ENCODE measurements at regions not wholly inside any gene's neighbourhood (a gene's known extent, or its start where the extent isn't known, plus 50 kb on each side); places are given as distances from the start of the nearest gene placed in this dataset.
A peak's percentile ranks its signal among the peaks of the same experiment; 100 is the strongest.

DNA sequence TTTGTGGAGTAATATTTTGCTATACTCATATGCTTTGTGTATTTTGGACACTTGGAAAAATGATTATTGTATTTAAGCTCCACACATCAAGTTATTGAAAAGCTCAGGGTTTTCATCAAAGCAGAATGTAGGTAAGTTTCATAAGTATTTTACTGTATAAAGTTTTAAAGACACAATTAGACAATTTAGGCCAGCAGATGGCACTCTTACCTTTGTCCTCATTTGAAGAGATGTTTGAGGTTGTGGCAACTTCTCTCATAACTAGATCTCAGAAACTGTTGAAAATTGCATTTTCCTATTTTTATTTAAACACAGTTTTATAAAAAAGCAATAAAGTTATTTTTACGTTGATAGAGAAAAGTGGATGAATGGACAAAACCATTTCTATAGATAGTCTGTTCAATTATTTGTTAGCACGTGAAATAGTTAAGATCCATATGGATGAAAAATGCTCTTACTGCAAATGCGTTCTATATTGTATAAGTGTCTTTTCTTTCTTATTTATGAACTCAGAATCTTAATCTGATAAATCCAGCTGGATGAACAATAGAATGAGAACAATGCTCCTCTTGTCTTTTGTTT is 300.0 kb downstream of the AEBP2 start:
- Histone ChIP-seq H3K9me3 (ENCODE audit: insufficient read depth, low read depth, low read length) (no peaks in the 10 kb centered on the region), H3K79me2 (ENCODE audit: insufficient read depth, low read length) (no peaks in the 10 kb centered on the region), H3F3A (ENCODE audit: low read depth) (no peaks in the 10 kb centered on the region), H3K4me1 (ENCODE audit: insufficient read depth, low read length, poor library complexity, severe bottlenecking) (no peaks in the 10 kb centered on the region), H2AFZ (ENCODE audit: low read length) (no peak overlapping the region), H3K27me3 (ENCODE audit: insufficient read depth, low read length, poor library complexity, severe bottlenecking) (no peaks in the 10 kb centered on the region), H3K4me2 (ENCODE audit: low read depth, low read length, poor library complexity, severe bottlenecking) (no peak overlapping the region), H3K9me2 (replicated peaks; ENCODE audit: low read depth, low read length) (no peaks in the 10 kb centered on the region), H3K36me3 (ENCODE audit: insufficient read depth, low read length) (no peaks in the 10 kb centered on the region), H4K20me1 (ENCODE audit: insufficient read depth, low read length, poor library complexity, severe bottlenecking) (no peaks in the 10 kb centered on the region), H3K9ac (ENCODE audit: low read depth, low read length, poor library complexity, severe bottlenecking) (no peak overlapping the region), H3K4me3 (ENCODE audit: low read length, poor library complexity, severe bottlenecking) (no peak overlapping the region)
- TF ChIP-seq, protein P1, sequence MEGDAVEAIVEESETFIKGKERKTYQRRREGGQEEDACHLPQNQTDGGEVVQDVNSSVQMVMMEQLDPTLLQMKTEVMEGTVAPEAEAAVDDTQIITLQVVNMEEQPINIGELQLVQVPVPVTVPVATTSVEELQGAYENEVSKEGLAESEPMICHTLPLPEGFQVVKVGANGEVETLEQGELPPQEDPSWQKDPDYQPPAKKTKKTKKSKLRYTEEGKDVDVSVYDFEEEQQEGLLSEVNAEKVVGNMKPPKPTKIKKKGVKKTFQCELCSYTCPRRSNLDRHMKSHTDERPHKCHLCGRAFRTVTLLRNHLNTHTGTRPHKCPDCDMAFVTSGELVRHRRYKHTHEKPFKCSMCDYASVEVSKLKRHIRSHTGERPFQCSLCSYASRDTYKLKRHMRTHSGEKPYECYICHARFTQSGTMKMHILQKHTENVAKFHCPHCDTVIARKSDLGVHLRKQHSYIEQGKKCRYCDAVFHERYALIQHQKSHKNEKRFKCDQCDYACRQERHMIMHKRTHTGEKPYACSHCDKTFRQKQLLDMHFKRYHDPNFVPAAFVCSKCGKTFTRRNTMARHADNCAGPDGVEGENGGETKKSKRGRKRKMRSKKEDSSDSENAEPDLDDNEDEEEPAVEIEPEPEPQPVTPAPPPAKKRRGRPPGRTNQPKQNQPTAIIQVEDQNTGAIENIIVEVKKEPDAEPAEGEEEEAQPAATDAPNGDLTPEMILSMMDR (conservative IDR thresholded peaks at IDR 0.05; ENCODE audit: low read length), result peak; percentile 80
- no peak for TF ChIP-seq EZH2phosphoT487 (IDR thresholded peaks at IDR 0.05; ENCODE audit: borderline replicate concordance)

DNA sequence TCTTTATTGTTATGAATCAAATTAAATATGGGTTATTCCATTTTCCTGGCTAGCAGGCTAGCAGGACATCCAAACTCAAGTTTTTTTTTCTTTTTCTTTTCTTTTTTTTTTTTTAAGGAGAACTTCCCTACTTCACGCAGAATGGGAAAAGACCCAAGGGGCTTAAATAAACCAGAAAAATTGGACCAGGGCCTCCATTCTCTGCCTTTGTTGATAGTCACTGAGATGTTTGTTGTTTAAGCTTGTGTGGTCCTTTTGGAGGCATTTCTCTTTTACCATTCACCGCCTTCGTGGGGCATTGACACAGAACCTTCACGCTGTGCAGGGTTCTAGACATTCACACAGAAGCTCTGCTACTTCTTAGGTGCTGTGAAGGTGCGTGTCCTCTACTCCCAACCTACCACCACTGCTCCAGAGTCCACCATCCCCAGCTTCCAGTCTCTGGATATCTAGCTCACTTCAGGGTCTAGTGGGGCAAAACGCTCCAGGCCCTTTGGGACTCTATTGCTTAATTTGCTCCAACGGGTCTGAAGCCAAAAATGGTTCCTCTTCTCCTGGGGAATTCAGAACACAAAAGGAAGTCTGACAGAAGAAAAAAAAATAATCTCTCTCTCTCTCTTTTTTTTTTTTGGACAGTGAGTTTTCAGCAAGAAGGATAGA is 301.3 kb downstream of the AEBP2 start:
- Histone ChIP-seq H2AFZ (ENCODE audit: low read length) (no peak overlapping the region), H3K27me3 (ENCODE audit: insufficient read depth, low read length, poor library complexity, severe bottlenecking) (no peaks in the 10 kb centered on the region), H3K9me3 (ENCODE audit: insufficient read depth, low read depth, low read length) (no peaks in the 10 kb centered on the region), H3F3A (ENCODE audit: low read depth) (no peaks in the 10 kb centered on the region), H3K79me2 (ENCODE audit: insufficient read depth, low read length) (no peaks in the 10 kb centered on the region), H3K4me2 (ENCODE audit: low read depth, low read length, poor library complexity, severe bottlenecking) (no peak overlapping the region), H3K9me2 (replicated peaks; ENCODE audit: low read depth, low read length) (no peaks in the 10 kb centered on the region), H3K36me3 (ENCODE audit: insufficient read depth, low read length) (no peaks in the 10 kb centered on the region), H3K4me1 (ENCODE audit: insufficient read depth, low read length, poor library complexity, severe bottlenecking) (no peaks in the 10 kb centered on the region), H4K20me1 (ENCODE audit: insufficient read depth, low read length, poor library complexity, severe bottlenecking) (no peaks in the 10 kb centered on the region), H3K4me3 (ENCODE audit: low read length, poor library complexity, severe bottlenecking) (no peak overlapping the region), H3K9ac (ENCODE audit: low read depth, low read length, poor library complexity, severe bottlenecking) (no peak overlapping the region)
- TF ChIP-seq, protein P1 (conservative IDR thresholded peaks at IDR 0.05; ENCODE audit: low read length), result no peak
- no peak for TF ChIP-seq EZH2phosphoT487 (IDR thresholded peaks at IDR 0.05; ENCODE audit: borderline replicate concordance)

DNA sequence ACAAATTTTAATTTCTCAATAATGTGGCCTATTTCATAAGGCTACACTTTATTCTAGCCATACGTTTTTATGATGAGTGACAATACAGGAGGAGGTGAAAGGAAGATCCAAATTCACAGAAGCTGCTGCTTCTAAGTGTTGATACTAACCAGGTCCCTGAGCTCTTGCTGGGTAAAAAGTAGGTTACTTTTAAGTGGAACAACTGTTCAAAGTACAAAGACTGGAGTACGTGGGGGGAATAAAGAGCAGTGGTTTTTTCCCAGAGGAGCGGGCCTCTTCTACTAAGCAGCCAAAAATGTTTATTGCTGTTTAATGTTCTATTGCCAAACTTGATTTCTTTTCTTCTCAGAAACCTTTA is 301.8 kb downstream of the AEBP2 start:
- no peaks in the 10 kb centered on the region for H3K9me3 ChIP-seq (ENCODE audit: insufficient read depth, low read depth, low read length)
- H3K27me3 ChIP-seq (ENCODE audit: insufficient read depth, low read length, poor library complexity, severe bottlenecking), result no peaks in the 10 kb centered on the region
- TF ChIP-seq, protein P1 (conservative IDR thresholded peaks at IDR 0.05; ENCODE audit: low read length), result no peak
- no peak for TF ChIP-seq EZH2phosphoT487 (IDR thresholded peaks at IDR 0.05; ENCODE audit: borderline replicate concordance)
- H3K36me3 ChIP-seq (ENCODE audit: insufficient read depth, low read length), result no peaks in the 10 kb centered on the region
- H3F3A ChIP-seq (ENCODE audit: low read depth), result no peaks in the 10 kb centered on the region
- H3K4me3 ChIP-seq (ENCODE audit: low read length, poor library complexity, severe bottlenecking), result no peak overlapping the region
- H3K9me2 ChIP-seq (replicated peaks; ENCODE audit: low read depth, low read length), result no peaks in the 10 kb centered on the region
- H3K4me2 ChIP-seq (ENCODE audit: low read depth, low read length, poor library complexity, severe bottlenecking), result no peak overlapping the region
- H3K4me1 ChIP-seq (ENCODE audit: insufficient read depth, low read length, poor library complexity, severe bottlenecking), result no peaks in the 10 kb centered on the region
- H3K9ac ChIP-seq (ENCODE audit: low read depth, low read length, poor library complexity, severe bottlenecking), result no peak overlapping the region
- H3K79me2 ChIP-seq (ENCODE audit: insufficient read depth, low read length), result no peaks in the 10 kb centered on the region
- no peaks in the 10 kb centered on the region for H4K20me1 ChIP-seq (ENCODE audit: insufficient read depth, low read length, poor library complexity, severe bottlenecking)
- no peak overlapping the region for H2AFZ ChIP-seq (ENCODE audit: low read length)
